HT1080 (cell line): ENCODE measurements at regions not wholly inside any gene's neighbourhood (a gene's known extent, or its start where the extent isn't known, plus 50 kb on each side); places are given as distances from the start of the nearest gene placed in this dataset.

Experiments used
- DNase-seq: peaks from one replicate; pipeline ENCODE4 v3.0.0-alpha.2; 2015; ENCODE audit warnings: low read depth

DNA sequence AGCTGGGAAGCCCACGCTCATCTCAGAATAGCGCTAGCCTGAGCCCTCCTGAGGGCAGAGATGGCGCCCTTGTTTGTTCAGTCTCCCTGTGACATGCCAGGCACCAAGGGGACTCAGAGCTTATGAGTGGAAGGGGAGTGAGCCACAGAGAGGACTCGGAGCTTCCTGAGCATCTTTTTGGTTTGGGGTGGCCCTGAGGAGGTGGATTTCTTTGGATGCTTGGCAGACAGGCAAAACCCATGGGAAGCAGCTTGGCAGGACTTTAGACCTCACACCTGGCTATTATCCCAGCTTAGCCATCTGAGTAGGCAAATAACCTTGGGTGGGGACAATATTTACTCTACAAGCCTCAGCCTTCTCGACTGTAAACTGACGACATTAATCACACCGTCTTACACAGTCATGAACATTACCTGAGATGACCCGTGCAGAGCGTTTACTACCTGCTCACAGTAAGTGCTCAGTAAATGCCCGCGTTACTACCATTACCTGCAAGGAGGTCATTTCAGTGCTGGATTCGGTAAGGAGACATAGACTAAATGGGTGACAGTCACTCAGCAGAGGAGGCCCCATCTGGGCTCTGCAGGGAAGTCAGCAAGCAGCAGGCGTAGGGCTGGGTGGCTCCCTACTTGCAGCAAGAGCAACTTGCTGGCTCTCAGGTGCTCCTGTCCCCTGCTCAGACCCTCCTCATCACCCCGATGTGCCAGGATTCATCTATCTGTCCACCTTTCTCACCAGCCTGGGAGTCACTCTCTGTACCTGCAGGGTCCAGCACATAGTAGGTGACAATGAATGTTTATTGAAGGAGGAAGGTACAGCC, 54.9 kb downstream of the KLHDC7A start:
- DNase-seq: no peak

- DNase-seq: no peak
Observed at GRCh38 chr1:18536356-18536755, 55.6 kb downstream of the KLHDC7A start.

- DNase-seq: no peak
Observed at GRCh38 chr1:18536915-18537314, 56.2 kb downstream of the KLHDC7A start.

DNA sequence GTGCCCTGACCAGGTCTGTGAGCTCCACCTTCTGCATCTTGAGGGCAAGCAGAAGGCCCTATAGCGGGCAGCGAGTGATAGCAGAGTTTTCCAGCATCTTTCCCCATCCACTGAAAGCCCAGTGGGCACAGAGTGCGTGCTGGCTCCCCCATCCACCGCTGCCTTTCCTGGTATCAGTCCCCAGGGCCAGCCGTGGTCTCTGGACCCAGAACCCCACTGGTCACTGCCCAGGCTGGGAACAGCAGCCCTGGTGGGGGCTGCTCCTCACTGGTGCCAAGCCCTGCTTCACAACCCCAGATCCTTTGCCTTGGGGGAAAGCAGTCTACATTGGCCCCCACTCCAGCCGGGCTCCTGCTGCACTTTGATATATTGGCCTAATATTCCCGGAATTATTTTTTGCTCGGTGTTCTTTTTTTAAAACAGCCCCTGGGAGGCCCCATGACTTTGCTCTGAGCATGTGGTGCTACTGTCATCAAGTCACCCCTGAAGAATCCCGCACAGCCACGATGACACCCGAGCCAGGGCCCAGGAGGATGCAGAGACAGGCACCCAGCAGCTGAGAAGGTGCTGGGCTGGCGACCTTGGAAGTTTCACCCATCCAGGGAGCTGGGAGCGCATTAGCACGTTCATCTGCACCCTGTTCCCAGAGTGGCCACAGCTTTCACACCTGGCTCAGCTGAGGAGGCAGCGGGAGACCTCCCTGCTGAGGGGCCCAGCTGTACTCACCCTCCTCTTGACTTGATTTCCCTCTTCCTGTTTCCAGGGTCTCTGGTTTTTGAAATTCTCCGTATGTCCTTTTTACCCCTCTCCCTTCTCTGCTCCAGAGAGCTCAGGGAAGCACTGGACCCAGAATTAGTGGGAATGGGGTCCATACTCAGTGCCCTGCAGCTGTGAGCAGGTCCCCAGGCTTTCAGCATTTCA, 56.9 kb downstream of the KLHDC7A start:
- no peak for DNase-seq

- no peak for DNase-seq
Observed at GRCh38 chr1:18539171-18539570, 58.4 kb downstream of the KLHDC7A start.

DNA sequence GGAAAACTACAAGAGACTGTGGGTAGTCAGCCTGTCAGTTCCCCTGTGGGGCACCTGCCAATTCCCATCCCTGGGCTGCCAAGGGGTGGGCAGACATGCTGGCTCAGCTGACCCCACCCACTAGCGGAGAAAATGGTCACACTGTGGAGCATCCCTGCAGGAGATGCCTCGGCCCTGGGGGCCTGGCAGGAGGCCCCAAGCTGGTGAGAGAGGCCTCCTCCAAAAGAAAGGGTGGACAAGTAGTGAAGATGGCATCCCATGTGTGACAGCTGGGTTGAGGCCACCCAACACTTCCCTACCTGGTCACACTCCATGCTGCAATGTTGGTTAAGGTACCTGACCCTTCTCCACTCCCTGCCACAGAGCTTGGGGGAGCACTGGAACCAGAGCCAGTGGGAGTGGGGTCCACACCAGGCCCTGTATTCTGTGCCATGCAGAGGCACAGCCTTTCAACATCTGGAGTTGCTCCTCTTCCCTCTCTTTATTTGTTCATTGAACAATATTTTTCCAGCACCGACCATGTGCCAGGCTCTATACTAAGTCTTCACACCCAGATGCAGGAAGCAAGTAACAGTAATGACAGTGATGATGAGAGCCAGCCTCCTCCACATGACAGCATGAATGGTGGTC, 59.5 kb downstream of the KLHDC7A start:
- DNase-seq: no peak

DNA sequence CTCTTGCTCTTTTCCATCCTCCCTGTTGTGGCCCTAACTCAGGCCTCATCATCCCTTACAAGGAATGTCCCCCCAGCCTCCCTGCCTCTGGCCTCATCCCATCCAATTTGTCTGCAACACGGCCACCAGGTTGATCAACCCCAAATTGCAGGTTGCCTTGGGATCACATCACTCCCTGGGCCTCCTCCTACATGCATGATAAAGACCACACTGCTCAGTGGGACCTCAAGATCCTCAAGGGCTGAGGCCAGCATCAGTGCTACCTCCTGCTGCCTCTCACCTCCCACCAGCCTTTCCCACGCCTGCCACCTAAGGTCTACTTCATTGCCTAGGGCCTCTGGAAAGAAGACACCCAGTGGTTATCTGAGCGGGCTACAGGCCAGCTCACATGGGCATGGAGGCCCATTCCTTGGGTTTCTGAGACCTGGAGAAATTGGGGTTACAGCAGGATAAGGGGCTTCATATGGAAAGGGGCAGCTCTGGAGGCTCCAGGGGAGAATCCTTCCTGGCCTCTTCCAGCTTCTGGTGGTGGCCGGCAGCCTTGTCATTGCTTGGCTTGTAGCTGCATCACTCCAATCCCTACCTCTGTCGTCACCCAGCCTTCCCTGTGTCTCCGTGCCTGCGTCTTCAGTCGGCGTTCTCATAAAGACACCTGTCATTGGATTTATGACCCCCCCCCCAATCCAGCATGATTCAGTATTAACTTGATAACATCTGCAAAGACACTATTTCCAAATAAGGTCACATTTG, 60.5 kb downstream of the KLHDC7A start:
- no peak for DNase-seq

GRCh38 chr1:18542351-18542750, 61.6 kb downstream of the KLHDC7A start:
- no peak for DNase-seq

DNA sequence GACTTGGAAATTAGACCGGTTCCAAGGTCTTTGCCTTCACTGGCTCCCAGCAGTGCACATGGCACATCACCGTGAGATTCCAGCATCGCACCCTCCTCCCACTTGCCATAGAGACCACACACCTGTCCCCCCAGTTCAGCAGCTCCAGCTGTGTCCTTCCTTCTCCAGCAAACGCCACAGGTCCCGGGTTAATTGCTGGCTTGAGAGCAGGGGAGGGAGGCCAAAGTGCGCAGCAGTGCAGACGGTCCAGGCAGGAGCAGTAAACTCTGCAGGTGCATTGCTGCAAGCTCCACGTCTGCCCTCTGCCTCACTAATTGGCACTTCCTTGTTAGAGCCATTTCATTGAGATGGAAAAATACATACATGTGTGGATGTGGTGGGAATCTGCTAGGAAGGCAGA, 65.3 kb downstream of the KLHDC7A start:
- no peak for DNase-seq

DNA sequence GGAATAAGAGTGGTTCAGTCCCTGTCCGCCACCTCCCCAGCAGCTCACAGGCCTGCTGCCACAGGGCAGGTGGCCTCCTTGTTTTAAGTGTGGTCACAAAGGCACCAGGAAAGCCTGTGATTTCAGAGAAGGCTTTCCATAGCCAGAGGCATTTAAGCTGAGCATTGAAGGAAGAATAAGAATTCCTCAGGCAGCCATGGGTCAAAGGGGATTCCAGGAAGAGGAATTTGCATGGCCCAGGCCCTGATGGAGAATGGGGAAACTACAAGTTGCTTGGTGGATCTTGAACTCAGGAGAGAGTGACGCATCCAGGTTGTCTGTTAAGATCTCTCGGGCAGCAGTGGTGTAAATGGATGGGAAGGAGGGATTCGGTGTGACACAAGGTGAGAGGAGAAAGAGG, 66.7 kb downstream of the KLHDC7A start:
- DNase-seq: no peak

GRCh38 chr1:18548643-18549042, 67.9 kb downstream of the KLHDC7A start:
- DNase-seq: no peak

GRCh38 chr1:18549106-18549505, 68.4 kb downstream of the KLHDC7A start:
- DNase-seq: no peak

DNA sequence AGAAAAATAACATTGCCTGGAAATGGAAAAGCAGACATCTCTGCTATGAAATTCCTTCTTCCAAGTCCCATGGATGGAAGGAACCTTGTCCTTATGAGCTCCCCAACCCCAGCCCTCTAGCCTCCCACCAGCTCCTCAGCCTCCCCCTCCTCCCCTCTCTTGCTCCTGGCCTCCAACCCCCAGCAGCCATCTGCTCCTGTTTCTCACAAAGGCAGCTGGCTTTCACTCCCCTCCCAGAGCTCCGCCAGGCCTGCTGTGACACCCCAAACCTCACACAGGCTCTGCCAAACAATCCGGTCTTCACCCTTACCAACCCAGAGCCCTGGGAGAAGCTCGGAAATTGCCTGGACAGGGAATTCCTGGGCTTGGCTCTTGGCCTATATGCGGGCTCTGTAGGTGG, 69.2 kb downstream of the KLHDC7A start:
- DNase-seq: no peak

DNA sequence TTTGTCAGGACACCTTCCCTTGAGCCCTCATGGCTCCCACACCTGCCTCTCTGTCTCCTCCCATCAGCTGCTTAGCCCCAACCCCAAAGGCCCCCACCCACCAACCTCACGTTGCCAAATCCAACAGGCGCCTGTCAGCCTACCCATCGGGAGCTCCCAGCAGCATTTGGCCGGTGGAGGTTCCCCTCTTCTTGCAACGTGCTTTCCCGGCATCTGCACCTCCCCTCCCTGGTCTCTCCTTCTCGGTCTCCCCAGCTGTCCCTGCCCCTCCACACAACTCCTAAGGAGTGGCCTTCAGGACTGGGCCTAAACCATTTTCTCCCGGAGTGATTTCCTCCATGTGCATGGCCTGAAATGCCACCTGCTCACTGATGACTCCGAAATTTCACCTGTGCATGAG, 71.9 kb downstream of the KLHDC7A start:
- no peak for DNase-seq

DNA sequence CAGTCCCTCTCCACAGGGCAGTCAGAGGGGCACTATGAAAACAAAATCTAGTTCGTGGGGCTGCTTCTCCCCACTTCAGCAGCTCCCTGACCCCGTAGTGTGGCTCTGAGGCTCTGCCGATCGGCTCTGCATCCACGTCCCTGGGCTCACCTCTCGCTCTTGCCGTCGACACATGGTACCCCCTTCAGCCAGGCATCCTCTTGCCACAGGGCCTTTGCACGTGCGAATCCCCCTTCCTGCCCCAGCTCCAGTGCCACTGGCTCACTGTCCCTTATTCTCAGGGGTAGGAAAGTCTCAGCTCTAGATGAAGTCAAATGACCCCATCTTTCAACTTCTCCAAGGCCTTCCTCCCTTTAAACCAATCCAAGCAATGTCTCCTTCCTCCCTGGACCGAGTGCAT, 72.7 kb downstream of the KLHDC7A start:
- DNase-seq: no peak

DNA sequence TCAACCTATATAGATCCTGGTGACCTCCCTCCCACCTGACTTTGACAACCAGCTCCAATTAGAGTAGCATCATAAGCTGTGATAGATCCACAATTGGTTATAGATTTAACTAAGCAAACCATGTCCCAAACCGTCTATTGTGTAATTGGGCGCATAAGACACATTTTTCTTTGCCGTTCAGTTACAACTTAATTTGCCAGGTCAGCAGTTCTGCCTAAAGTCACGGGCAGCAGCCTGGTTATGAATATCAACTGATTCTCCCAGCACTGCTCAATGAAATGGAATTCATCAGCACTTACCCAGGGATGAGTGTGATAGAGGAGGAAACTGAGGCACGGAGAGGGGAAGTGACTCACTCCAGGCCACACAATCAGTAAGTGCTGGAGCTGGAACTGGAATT, 73.4 kb downstream of the KLHDC7A start:
- DNase-seq: no peak

DNA sequence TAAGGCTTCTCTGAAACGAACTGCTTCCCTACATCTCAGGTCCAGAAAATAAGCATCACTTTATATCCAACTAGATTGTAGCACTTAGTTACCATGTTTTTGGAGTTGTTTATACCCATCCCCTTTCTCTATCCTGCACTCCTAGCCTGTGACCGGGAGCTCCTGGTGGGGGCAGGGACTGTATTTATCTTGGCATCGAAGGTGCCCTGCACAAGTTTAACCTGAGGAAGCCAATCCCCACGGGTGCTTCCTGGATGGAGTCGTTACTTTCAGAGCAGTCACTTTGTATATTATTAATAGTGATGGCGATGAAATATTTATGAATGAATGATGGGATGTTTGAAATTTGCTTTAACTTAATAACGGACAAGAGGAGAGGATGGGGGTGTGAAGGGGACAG, 73.9 kb downstream of the KLHDC7A start:
- DNase-seq: no peak

GRCh38 chr1:18555036-18555435, 74.3 kb downstream of the KLHDC7A start:
- no peak for DNase-seq

GRCh38 chr1:18556364-18556763, 74.3 kb upstream of the PAX7 start:
- peak; percentile 25 for DNase-seq

- peak; percentile 29 for DNase-seq
Observed at GRCh38 chr1:18557621-18558465, 72.8 kb upstream of the PAX7 start.
